ENCODE measurements at regions not wholly inside any gene's neighbourhood (a gene's known extent, or its start where the extent isn't known, plus 50 kb on each side); places are given as distances from the start of the nearest gene placed in this dataset.

GRCh38 chr3:70871909-70872656 is 559.6 kb upstream of the MDFIC2 start:
- CTCF ChIA-PET (ENCODE audit: low intra/inter-chr PET ratio) = no interaction called here
- no peak for TF ChIP-seq CEBPG (CRISPR knock-in tag; IDR thresholded peaks at IDR 0.05)
- TF ChIP-seq CEBPG (tag; conservative IDR thresholded peaks at IDR 0.05 in 1 of 2, IDR thresholded peaks at IDR 0.05 in 1 of 2) = 0 out of 4 replicates have a peak, but pooled peaks of 1 of the 2 experiments have one; percentile 26
- no peak for TF ChIP-seq SREBF1 (IDR thresholded peaks at IDR 0.05; ENCODE audit: borderline replicate concordance, low read depth, low read length)
- TF ChIP-seq ZNF609 (CRISPR knock-in tag; IDR thresholded peaks at IDR 0.05; ENCODE audit: borderline replicate concordance) = no peak
- no peak for TF ChIP-seq RBBP5 (IDR thresholded peaks at IDR 0.05; ENCODE audit: borderline replicate concordance, insufficient read depth, low read length, poor library complexity, severe bottlenecking)
- TF ChIP-seq ZNF274 (IDR thresholded peaks at IDR 0.05; ENCODE audit: borderline replicate concordance, low read depth, low read length) = no peak
- no peak for TF ChIP-seq ZNF23 (CRISPR knock-in tag; IDR thresholded peaks at IDR 0.05)
- TF ChIP-seq NFATC3 (IDR thresholded peaks at IDR 0.05) = no peak
- no peak for TF ChIP-seq STAG1 (CRISPR knock-in tag; IDR thresholded peaks at IDR 0.05; ENCODE audit: borderline replicate concordance)

More at GRCh38 chr3:70871909-70872656, 559.6 kb upstream of the MDFIC2 start:
- in situ Hi-C loops (cut with MboI) = no loop called here
- Histone ChIP-seq H2AFZ (ENCODE audit: low read depth, low read length) (no peak overlapping the region), H4K20me1 (replicated peaks; ENCODE audit: control insufficient read depth, insufficient read depth, low read length) (no peaks in the 10 kb centered on the region), H3K27ac (ENCODE audit: extremely low read depth, low read depth, low read length) (no peak overlapping the region), H3K79me2 (ENCODE audit: control insufficient read depth, insufficient read depth, low read length) (no peaks in the 10 kb centered on the region), H3K27me3 (ENCODE audit: control insufficient read depth in 2 of 2, insufficient read depth in 2 of 2, low read length in 2 of 2) (peaks cover 0 to 4% of the 10 kb centered on the region in 2 experiments; a peak in 1 of 5 replicates), H3K4me1 (replicated peaks in 1 of 2; ENCODE audit: control insufficient read depth in 2 of 2, insufficient read depth in 2 of 2, low read length in 2 of 2) (no peaks in the 10 kb centered on the region), H3K9me1 (ENCODE audit: control insufficient read depth, insufficient read depth, low read length) (no peaks in the 10 kb centered on the region), H3K9ac (ENCODE audit: insufficient read depth in 1 of 2, low read depth in 2 of 2, low read length in 2 of 2) (no peak overlapping the region), H3K4me2 (ENCODE audit: insufficient read depth, low read length) (no peak overlapping the region), H3K9me3 (replicated peaks; ENCODE audit: control insufficient read depth, insufficient read depth, low read depth, low read length) (no peaks in the 10 kb centered on the region), H3K36me3 (ENCODE audit: control insufficient read depth, insufficient read depth, low read length) (no peaks in the 10 kb centered on the region), H3K4me3 (no peak overlapping the region)
- ATAC-seq = no peak
- no peak for DNase-seq (ENCODE audit: extremely low read depth in 1 of 4, low spot score in 3 of 4)
- intact Hi-C loops (cut with micrococcal nuclease) = no loop called here
- POLR2A ChIA-PET = no interaction called here
- no peak for FAIRE-seq
- 0% methylated on average over 4 of the region's 4 CpGs for WGBS (ENCODE audit: insufficient coverage, low coverage, missing lambda C conversion rate)
- BruUV-seq (replicated peaks) = no TSS peak
